ENCODE measurements at regions not wholly inside any gene's neighbourhood (a gene's known extent, or its start where the extent isn't known, plus 50 kb on each side); places are given as distances from the start of the nearest gene placed in this dataset.

- TF ChIP-seq BCL3 (IDR thresholded peaks at IDR 0.05) (no peak), CTCF (IDR thresholded peaks at IDR 0.05) (no peak), POLR2A (IDR thresholded peaks at IDR 0.05; ENCODE audit: low read length) (no peak), HMGXB4 (CRISPR knock-in tag; IDR thresholded peaks at IDR 0.05; ENCODE audit: borderline replicate concordance) (no peak), REST (IDR thresholded peaks at IDR 0.05) (no peak), ZFP36 (IDR thresholded peaks at IDR 0.05; ENCODE audit: borderline replicate concordance, partially characterized antibody) (no peak), CHD2 (IDR thresholded peaks at IDR 0.05; ENCODE audit: low read length, partially characterized antibody) (no peak), CEBPB (IDR thresholded peaks at IDR 0.05) (no peak), RFX5 (IDR thresholded peaks at IDR 0.05) (no peak), JUN (IDR thresholded peaks at IDR 0.05) (no peak)
Measured at GRCh38 chr18:70643812-70644211, 355.0 kb downstream of the SOCS6 start.
